ENCODE measurements at regions not wholly inside any gene's neighbourhood (a gene's known extent, or its start where the extent isn't known, plus 50 kb on each side); places are given as distances from the start of the nearest gene placed in this dataset.
"Not testable (repeated sequence)": the region's sequence is repeated elsewhere in the genome, so short reads cannot be mapped to it uniquely, and the experiment has no call there.

GRCh38 chr12:69026336-69026735 lies 93.4 kb upstream of the CPM start:
- intact Hi-C loops (cut with DNase I, micrococcal nuclease): no loop called here
- DNase-seq (no peak), ATAC-seq (no peak)

- ATAC-seq (no peak), DNase-seq (no peak)
- intact Hi-C loops (cut with DNase I, micrococcal nuclease): no loop called here
These were observed 94.5 kb upstream of the CPM start for GRCh38 chr12:69027411-69027881.

GRCh38 chr12:69028941-69029729 lies 96.2 kb upstream of the CPM start:
- ATAC-seq (no peak), DNase-seq (no peak)
- intact Hi-C loops (cut with DNase I, micrococcal nuclease): no loop called here

- ATAC-seq (no peak), DNase-seq (no peak)
- intact Hi-C loops (cut with DNase I, micrococcal nuclease): no loop called here
These were observed 97.3 kb upstream of the CPM start for GRCh38 chr12:69030321-69030720.

GRCh38 chr12:69036533-69036932 lies 103.6 kb upstream of the CPM start:
- ATAC-seq (peak; percentile 74), DNase-seq (peak in 1 of 2 donors; percentile 20)
- intact Hi-C loops (cut with DNase I, micrococcal nuclease): no loop called here

- intact Hi-C loops (cut with DNase I, micrococcal nuclease): no loop called here
- no peak for DNase-seq
- peak; percentile 85 for ATAC-seq
These were observed 104.0 kb upstream of the CPM start for GRCh38 chr12:69036999-69037398.

GRCh38 chr12:69039911-69040310 lies 106.9 kb upstream of the CPM start:
- intact Hi-C loops (cut with DNase I, micrococcal nuclease): no loop called here
- ATAC-seq: no peak
- no peak for DNase-seq

- ATAC-seq: no peak
- no peak for DNase-seq
- intact Hi-C loops (cut with DNase I, micrococcal nuclease): no loop called here
These were observed 109.6 kb upstream of the CPM start for GRCh38 chr12:69042557-69042956.

- intact Hi-C loops (cut with DNase I, micrococcal nuclease): no loop called here
- DNase-seq: no peak
- ATAC-seq: peak; percentile 73
These were observed 110.0 kb upstream of the CPM start for GRCh38 chr12:69042970-69043369.

GRCh38 chr12:69044887-69045286 lies 111.9 kb upstream of the CPM start:
- DNase-seq (no peak), ATAC-seq (no peak)
- intact Hi-C loops (cut with DNase I, micrococcal nuclease): no loop called here

- no peak for DNase-seq
- intact Hi-C loops (cut with DNase I, micrococcal nuclease): no loop called here
- ATAC-seq: no peak
These were observed 112.5 kb upstream of the CPM start for GRCh38 chr12:69045430-69045829.

- DNase-seq (no peak), ATAC-seq (peak; percentile 50)
- intact Hi-C loops (cut with DNase I, micrococcal nuclease): no loop called here
These were observed 113.4 kb upstream of the CPM start for GRCh38 chr12:69046363-69046762.

- no peak for ATAC-seq
These were observed 113.9 kb upstream of the CPM start for GRCh38 chr12:69046920-69047319.

GRCh38 chr12:69047990-69048389 lies 115.0 kb upstream of the CPM start:
- ATAC-seq (peak; percentile 76), DNase-seq (no peak)
- intact Hi-C loops (cut with DNase I, micrococcal nuclease): no loop called here

More at GRCh38 chr12:69046920-69047319, 113.9 kb upstream of the CPM start:
- DNase-seq: no peak
- intact Hi-C loops (cut with DNase I, micrococcal nuclease): no loop called here

GRCh38 chr12:69049855-69050254 lies 116.9 kb upstream of the CPM start:
- intact Hi-C loops (cut with DNase I, micrococcal nuclease); ATAC-seq; DNase-seq: not testable (repeated sequence)

GRCh38 chr12:69052613-69053408 lies 119.8 kb upstream of the CPM start:
- no peak for ATAC-seq
- intact Hi-C loops (cut with DNase I, micrococcal nuclease): no loop called here
- DNase-seq: no peak

- intact Hi-C loops (cut with DNase I, micrococcal nuclease): no loop called here
- DNase-seq: no peak
These were observed 121.5 kb upstream of the CPM start for GRCh38 chr12:69054343-69055056.

GRCh38 chr12:69055280-69055679 lies 122.3 kb upstream of the CPM start:
- intact Hi-C loops (cut with DNase I, micrococcal nuclease): no loop called here
- ATAC-seq (no peak), DNase-seq (no peak)

More at GRCh38 chr12:69054343-69055056, 121.5 kb upstream of the CPM start:
- ATAC-seq: no peak

- intact Hi-C loops (cut with DNase I, micrococcal nuclease): no loop called here
- no peak for DNase-seq
- no peak for ATAC-seq
These were observed 122.7 kb upstream of the CPM start for GRCh38 chr12:69055706-69056105.

All from left colon (tissue), 2 donors.